ENCODE measurements at regions not wholly inside any gene's neighbourhood (a gene's known extent, or its start where the extent isn't known, plus 50 kb on each side); places are given as distances from the start of the nearest gene placed in this dataset.

DNA sequence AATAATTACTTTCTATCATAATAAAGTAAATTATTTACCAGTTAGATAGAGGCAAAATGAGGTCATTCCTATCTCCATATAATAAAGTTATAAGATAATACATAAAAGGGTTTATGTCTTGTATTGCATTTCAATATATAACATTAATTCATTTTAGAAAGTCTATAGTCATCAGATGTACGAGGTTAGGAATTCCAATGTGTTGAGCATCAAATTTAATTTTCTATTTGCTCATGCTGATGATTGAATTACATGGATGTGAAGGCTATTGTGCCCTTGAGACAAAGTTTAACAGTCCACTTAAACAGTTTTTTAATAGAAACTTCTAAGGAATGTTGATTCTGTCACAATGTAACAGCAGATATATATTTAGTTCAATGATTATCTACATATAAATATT lies 678.3 kb upstream of the LRRN3 start:
- Histone ChIP-seq H3K9ac (ENCODE audit: low read depth in 1 of 2, low read length in 2 of 2) (no peak overlapping the region), H3K9me3 (ENCODE audit: control insufficient read depth in 4 of 4, low read length in 3 of 4) (no peaks in the 10 kb centered on the region), H3K27ac (ENCODE audit: low read depth in 1 of 2, low read length in 2 of 2) (no peak overlapping the region), H3K4me3 (ENCODE audit: low read depth in 1 of 3, low read length in 3 of 3) (no peak overlapping the region), H3K27me3 (ENCODE audit: control insufficient read depth in 4 of 4, insufficient read depth in 4 of 4, low read length in 3 of 4) (no peaks in the 10 kb centered on the region), H3K36me3 (ENCODE audit: control insufficient read depth in 4 of 4, insufficient read depth in 3 of 4, low read depth in 1 of 4, low read length in 3 of 4) (no peaks in the 10 kb centered on the region), H3K4me1 (ENCODE audit: control insufficient read depth in 4 of 4, insufficient read depth in 4 of 4, low read length in 3 of 4) (no peaks in the 10 kb centered on the region)
- TF ChIP-seq HNF4A (conservative IDR thresholded peaks at IDR 0.05) (no peak), GABPA (IDR thresholded peaks at IDR 0.05 in 1 of 2, conservative IDR thresholded peaks at IDR 0.05 in 1 of 2) (no peak)
- WGBS: 64% methylated on average over 1 of the region's 1 CpG
- DNase-seq (ENCODE audit: low spot score): no peak

DNA sequence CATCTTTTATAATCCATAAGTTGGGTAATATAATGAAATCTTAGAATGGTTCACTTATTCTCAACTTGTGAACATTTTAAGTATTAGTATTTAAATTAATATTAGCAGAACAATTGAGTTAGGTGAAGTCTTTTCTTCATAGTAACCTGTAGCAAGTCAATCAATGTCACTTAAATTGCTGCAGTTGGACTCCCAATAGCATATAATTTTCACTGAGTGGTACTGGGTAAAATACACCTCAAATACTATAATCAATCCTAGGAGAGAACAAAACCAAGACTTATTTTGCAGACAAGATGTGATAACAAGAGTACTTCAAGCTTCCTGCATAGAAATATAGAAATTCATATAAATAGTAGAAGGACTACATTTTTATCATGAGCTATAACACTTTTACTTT lies 677.9 kb upstream of the LRRN3 start:
- Histone ChIP-seq H3K4me3 (ENCODE audit: low read depth in 1 of 3, low read length in 3 of 3) (no peak overlapping the region), H3K27ac (ENCODE audit: low read depth in 1 of 2, low read length in 2 of 2) (no peak overlapping the region), H3K4me1 (ENCODE audit: control insufficient read depth in 4 of 4, insufficient read depth in 4 of 4, low read length in 3 of 4) (no peaks in the 10 kb centered on the region), H3K36me3 (ENCODE audit: control insufficient read depth in 4 of 4, insufficient read depth in 3 of 4, low read depth in 1 of 4, low read length in 3 of 4) (no peaks in the 10 kb centered on the region), H3K9me3 (ENCODE audit: control insufficient read depth in 4 of 4, low read length in 3 of 4) (no peaks in the 10 kb centered on the region), H3K27me3 (ENCODE audit: control insufficient read depth in 4 of 4, insufficient read depth in 4 of 4, low read length in 3 of 4) (no peaks in the 10 kb centered on the region), H3K9ac (ENCODE audit: low read depth in 1 of 2, low read length in 2 of 2) (no peak overlapping the region)
- no peak for DNase-seq (ENCODE audit: low spot score)
- TF ChIP-seq RAD21 (IDR thresholded peaks at IDR 0.05): no peak

DNA sequence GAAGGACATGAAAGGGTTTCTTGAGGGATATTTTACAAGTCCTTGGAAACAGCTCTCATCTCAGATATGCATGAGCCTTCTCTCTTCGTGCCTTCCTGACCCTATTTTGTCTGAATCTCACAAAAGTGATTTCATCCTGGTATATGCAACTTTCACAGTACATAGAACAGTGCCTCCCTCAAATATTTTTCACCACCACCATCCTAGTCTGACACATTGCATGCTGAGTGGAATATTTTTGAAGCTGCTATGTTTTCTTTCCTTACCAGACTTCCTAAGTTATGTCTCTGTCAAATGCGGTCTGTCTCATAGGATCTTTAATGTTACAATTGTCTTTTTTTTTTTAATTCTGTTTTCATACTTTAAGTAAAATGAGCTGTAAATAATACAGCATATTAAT lies 673.3 kb upstream of the LRRN3 start:
- TF ChIP-seq SP1 (IDR thresholded peaks at IDR 0.05): no peak
- TF ChIP-seq YY1 (IDR thresholded peaks at IDR 0.05): no peak
- no peak for TF ChIP-seq NR2F2 (IDR thresholded peaks at IDR 0.05)
- TF ChIP-seq FOXA2 (IDR thresholded peaks at IDR 0.05): no peak
- TF ChIP-seq FOXA1 (IDR thresholded peaks at IDR 0.05): no peak
- TF ChIP-seq, protein P1, sequence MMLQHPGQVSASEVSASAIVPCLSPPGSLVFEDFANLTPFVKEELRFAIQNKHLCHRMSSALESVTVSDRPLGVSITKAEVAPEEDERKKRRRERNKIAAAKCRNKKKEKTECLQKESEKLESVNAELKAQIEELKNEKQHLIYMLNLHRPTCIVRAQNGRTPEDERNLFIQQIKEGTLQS (IDR thresholded peaks at IDR 0.05): no peak
- TF ChIP-seq RXRA (IDR thresholded peaks at IDR 0.05): no peak
- TF ChIP-seq, protein P2, sequence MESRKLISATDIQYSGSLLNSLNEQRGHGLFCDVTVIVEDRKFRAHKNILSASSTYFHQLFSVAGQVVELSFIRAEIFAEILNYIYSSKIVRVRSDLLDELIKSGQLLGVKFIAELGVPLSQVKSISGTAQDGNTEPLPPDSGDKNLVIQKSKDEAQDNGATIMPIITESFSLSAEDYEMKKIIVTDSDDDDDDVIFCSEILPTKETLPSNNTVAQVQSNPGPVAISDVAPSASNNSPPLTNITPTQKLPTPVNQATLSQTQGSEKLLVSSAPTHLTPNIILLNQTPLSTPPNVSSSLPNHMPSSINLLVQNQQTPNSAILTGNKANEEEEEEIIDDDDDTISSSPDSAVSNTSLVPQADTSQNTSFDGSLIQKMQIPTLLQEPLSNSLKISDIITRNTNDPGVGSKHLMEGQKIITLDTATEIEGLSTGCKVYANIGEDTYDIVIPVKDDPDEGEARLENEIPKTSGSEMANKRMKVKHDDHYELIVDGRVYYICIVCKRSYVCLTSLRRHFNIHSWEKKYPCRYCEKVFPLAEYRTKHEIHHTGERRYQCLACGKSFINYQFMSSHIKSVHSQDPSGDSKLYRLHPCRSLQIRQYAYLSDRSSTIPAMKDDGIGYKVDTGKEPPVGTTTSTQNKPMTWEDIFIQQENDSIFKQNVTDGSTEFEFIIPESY (IDR thresholded peaks at IDR 0.05): no peak
- WGBS: 85% methylated on average over 2 of the region's 2 CpGs
- no peak for DNase-seq (ENCODE audit: low spot score)
- Histone ChIP-seq H3K9ac (ENCODE audit: low read depth in 1 of 2, low read length in 2 of 2) (no peak overlapping the region), H3K36me3 (ENCODE audit: control insufficient read depth in 4 of 4, insufficient read depth in 3 of 4, low read depth in 1 of 4, low read length in 3 of 4) (no peaks in the 10 kb centered on the region), H3K4me3 (ENCODE audit: low read depth in 1 of 3, low read length in 3 of 3) (no peak overlapping the region), H3K4me1 (ENCODE audit: control insufficient read depth in 4 of 4, insufficient read depth in 4 of 4, low read length in 3 of 4) (no peaks in the 10 kb centered on the region), H3K27ac (ENCODE audit: low read depth in 1 of 2, low read length in 2 of 2) (no peak overlapping the region), H3K27me3 (ENCODE audit: control insufficient read depth in 4 of 4, insufficient read depth in 4 of 4, low read length in 3 of 4) (no peaks in the 10 kb centered on the region), H3K9me3 (ENCODE audit: control insufficient read depth in 4 of 4, low read length in 3 of 4) (no peaks in the 10 kb centered on the region)

DNA sequence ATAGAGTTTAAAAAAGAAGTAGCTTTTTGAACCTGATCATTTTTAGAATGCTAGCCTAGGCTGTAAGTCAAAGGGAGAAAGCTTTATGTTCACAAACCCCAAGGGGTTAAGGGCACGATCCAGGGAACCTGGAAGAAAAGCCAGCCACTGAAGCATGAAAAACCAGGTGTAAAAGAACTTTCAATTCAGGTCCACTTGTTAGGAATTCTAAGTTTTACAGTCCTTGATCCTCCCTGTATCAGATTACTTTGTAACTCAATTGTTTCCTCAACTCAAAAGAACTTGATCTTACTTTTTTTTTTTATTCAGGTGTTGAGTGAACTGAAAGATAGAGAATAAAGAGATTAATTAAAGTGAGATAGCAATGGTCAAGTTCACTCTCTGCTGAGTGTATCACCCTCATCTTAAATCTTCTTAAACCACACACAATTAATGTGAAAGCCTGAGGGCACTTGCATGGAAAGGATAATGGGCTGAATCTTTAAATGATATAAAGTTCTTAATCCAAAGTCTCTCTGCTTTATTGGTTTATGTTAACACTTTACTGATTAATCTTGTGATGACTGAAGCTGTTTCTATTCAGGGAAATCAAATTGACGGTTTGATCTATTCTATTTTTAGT lies 672.2 kb upstream of the LRRN3 start:
- no peak for DNase-seq (ENCODE audit: low spot score)
- Histone ChIP-seq H3K36me3 (ENCODE audit: control insufficient read depth in 4 of 4, insufficient read depth in 3 of 4, low read depth in 1 of 4, low read length in 3 of 4) (no peaks in the 10 kb centered on the region), H3K4me3 (ENCODE audit: low read depth in 1 of 3, low read length in 3 of 3) (no peak overlapping the region), H3K27me3 (ENCODE audit: control insufficient read depth in 4 of 4, insufficient read depth in 4 of 4, low read length in 3 of 4) (no peaks in the 10 kb centered on the region), H3K27ac (ENCODE audit: low read depth in 1 of 2, low read length in 2 of 2) (no peak overlapping the region), H3K9ac (ENCODE audit: low read depth in 1 of 2, low read length in 2 of 2) (no peak overlapping the region), H3K9me3 (ENCODE audit: control insufficient read depth in 4 of 4, low read length in 3 of 4) (no peaks in the 10 kb centered on the region), H3K4me1 (ENCODE audit: control insufficient read depth in 4 of 4, insufficient read depth in 4 of 4, low read length in 3 of 4) (no peaks in the 10 kb centered on the region)
- WGBS: 69% methylated on average over 2 of the region's 2 CpGs
- TF ChIP-seq, protein P3, sequence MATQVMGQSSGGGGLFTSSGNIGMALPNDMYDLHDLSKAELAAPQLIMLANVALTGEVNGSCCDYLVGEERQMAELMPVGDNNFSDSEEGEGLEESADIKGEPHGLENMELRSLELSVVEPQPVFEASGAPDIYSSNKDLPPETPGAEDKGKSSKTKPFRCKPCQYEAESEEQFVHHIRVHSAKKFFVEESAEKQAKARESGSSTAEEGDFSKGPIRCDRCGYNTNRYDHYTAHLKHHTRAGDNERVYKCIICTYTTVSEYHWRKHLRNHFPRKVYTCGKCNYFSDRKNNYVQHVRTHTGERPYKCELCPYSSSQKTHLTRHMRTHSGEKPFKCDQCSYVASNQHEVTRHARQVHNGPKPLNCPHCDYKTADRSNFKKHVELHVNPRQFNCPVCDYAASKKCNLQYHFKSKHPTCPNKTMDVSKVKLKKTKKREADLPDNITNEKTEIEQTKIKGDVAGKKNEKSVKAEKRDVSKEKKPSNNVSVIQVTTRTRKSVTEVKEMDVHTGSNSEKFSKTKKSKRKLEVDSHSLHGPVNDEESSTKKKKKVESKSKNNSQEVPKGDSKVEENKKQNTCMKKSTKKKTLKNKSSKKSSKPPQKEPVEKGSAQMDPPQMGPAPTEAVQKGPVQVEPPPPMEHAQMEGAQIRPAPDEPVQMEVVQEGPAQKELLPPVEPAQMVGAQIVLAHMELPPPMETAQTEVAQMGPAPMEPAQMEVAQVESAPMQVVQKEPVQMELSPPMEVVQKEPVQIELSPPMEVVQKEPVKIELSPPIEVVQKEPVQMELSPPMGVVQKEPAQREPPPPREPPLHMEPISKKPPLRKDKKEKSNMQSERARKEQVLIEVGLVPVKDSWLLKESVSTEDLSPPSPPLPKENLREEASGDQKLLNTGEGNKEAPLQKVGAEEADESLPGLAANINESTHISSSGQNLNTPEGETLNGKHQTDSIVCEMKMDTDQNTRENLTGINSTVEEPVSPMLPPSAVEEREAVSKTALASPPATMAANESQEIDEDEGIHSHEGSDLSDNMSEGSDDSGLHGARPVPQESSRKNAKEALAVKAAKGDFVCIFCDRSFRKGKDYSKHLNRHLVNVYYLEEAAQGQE (IDR thresholded peaks at IDR 0.05): no peak
- no peak for TF ChIP-seq FOXA1 (IDR thresholded peaks at IDR 0.05)
- no peak for TF ChIP-seq JUND (IDR thresholded peaks at IDR 0.05)
- TF ChIP-seq SP1 (IDR thresholded peaks at IDR 0.05): no peak
- no peak for TF ChIP-seq HNF4A (conservative IDR thresholded peaks at IDR 0.05)
- no peak for TF ChIP-seq TAF1 (conservative IDR thresholded peaks at IDR 0.05)
- no peak for TF ChIP-seq YY1 (IDR thresholded peaks at IDR 0.05)
- TF ChIP-seq, protein P4, sequence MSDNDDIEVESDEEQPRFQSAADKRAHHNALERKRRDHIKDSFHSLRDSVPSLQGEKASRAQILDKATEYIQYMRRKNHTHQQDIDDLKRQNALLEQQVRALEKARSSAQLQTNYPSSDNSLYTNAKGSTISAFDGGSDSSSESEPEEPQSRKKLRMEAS (IDR thresholded peaks at IDR 0.05): no peak
- no peak for TF ChIP-seq RXRA (IDR thresholded peaks at IDR 0.05)
- no peak for TF ChIP-seq NR2F2 (IDR thresholded peaks at IDR 0.05)
- no peak for TF ChIP-seq HNF4G (IDR thresholded peaks at IDR 0.05)
- TF ChIP-seq, protein P5, sequence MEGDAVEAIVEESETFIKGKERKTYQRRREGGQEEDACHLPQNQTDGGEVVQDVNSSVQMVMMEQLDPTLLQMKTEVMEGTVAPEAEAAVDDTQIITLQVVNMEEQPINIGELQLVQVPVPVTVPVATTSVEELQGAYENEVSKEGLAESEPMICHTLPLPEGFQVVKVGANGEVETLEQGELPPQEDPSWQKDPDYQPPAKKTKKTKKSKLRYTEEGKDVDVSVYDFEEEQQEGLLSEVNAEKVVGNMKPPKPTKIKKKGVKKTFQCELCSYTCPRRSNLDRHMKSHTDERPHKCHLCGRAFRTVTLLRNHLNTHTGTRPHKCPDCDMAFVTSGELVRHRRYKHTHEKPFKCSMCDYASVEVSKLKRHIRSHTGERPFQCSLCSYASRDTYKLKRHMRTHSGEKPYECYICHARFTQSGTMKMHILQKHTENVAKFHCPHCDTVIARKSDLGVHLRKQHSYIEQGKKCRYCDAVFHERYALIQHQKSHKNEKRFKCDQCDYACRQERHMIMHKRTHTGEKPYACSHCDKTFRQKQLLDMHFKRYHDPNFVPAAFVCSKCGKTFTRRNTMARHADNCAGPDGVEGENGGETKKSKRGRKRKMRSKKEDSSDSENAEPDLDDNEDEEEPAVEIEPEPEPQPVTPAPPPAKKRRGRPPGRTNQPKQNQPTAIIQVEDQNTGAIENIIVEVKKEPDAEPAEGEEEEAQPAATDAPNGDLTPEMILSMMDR (IDR thresholded peaks at IDR 0.05; ENCODE audit: low read depth, low read length, missing input control): no peak

Measured in liver (tissue), 8 donors.